CD4-positive, alpha-beta T cell (primary cell): ENCODE measurements at regions not wholly inside any gene's neighbourhood (a gene's known extent, or its start where the extent isn't known, plus 50 kb on each side); places are given as distances from the start of the nearest gene placed in this dataset.

ENCODE experiments used
- ATAC-seq: fragments of 200-7000 bp; cut with Tn5 transposase; one replicate; pipeline ENCODE4 v1.10.0; 2022; ENCODE audit warnings: mild to moderate bottlenecking; ENCODE audit not compliant: poor library complexity
- CTCF ChIA-PET: fragments of 350-600 bp; sonication (Branson Sonifier 250); formaldehyde crosslinking; loops from one replicate; lab custom pipeline; 2021; ENCODE audit warnings: antibody characterized with exemption, inconsistent platforms; lab: Charles Lee
- POLR2A ChIA-PET: fragments of 350-600 bp; sonication (Branson Sonifier 250); formaldehyde crosslinking; loops from one replicate; lab custom pipeline; 2021; ENCODE audit warnings: antibody characterized with exemption, inconsistent platforms; lab: Charles Lee
- DNase-seq, 14 experiments: peaks; one replicate each; pipeline ENCODE4 v3.0.0-alpha.2; 2013 to 2020; ENCODE audit warnings: mixed read lengths in 2 of 14
- H3K27ac ChIP-seq, 2 donors: one replicate each; pipeline versions ENCODE4 v1.5.1 to v1.7.0; 2013; ENCODE audit warnings: low read length in 2 of 2, low read depth in 1 of 2, mild to moderate bottlenecking in 1 of 2
- H3K27me3 ChIP-seq, 2 experiments: 1 replicate in 1 of 2; 2 replicates in 1 of 2; pipeline versions ENCODE4 v1.6.1 to v1.7.0; 2013; ENCODE audit warnings: low read length in 2 of 2, control low read depth in 1 of 2, mild to moderate bottlenecking in 1 of 2, moderate library complexity in 1 of 2; ENCODE audit not compliant: insufficient read depth in 2 of 2, control insufficient read depth in 1 of 2
- H3K36me3 ChIP-seq: one replicate; pipeline ENCODE4 v1.6.1; 2013; ENCODE audit warnings: low read length, control low read depth; ENCODE audit not compliant: insufficient read depth
- H3K4me1 ChIP-seq: one replicate; pipeline ENCODE4 v1.6.1; 2013; ENCODE audit warnings: low read length, control low read depth; ENCODE audit not compliant: insufficient read depth
- H3K4me3 ChIP-seq: one replicate; pipeline ENCODE4 v1.5.1; 2013; ENCODE audit warnings: mild to moderate bottlenecking, low read length, moderate library complexity
- H3K9me3 ChIP-seq, 2 experiments: 1 replicate in 1 of 2; 2 replicates in 1 of 2; pipeline versions ENCODE4 v1.6.1 to v1.7.0; 2013; ENCODE audit warnings: low read length in 2 of 2, mild to moderate bottlenecking in 2 of 2, control low read depth in 1 of 2, moderate library complexity in 1 of 2; ENCODE audit not compliant: control insufficient read depth in 1 of 2, insufficient read depth in 1 of 2
- H3K27ac Mint-ChIP-seq: one replicate; pipeline ENCODE4 v1.8.0; 2020; ENCODE audit warnings: mixed read lengths
- H3K27me3 Mint-ChIP-seq: one replicate; pipeline ENCODE4 v1.8.0; 2021; ENCODE audit warnings: mixed read lengths
- H3K36me3 Mint-ChIP-seq: one replicate; pipeline ENCODE4 v1.8.0; 2021; ENCODE audit warnings: low read depth, mixed read lengths
- H3K4me1 Mint-ChIP-seq: one replicate; pipeline ENCODE4 v1.8.0; 2021; ENCODE audit warnings: low read depth, mixed read lengths
- H3K4me3 Mint-ChIP-seq: one replicate; pipeline ENCODE4 v1.8.0; 2020; ENCODE audit warnings: mild to moderate bottlenecking, mixed read lengths
- H3K9me3 Mint-ChIP-seq: one replicate; pipeline ENCODE4 v1.8.0; 2020; ENCODE audit warnings: mixed read lengths
- CTCF ChIP-seq: fragments of 200-600 bp; IDR thresholded peaks from one replicate; pipeline ENCODE4 v1.8.0; 2022; ENCODE audit warnings: antibody characterized with exemption, mild to moderate bottlenecking
- intact Hi-C, 2 experiments: fragments of 100-400 bp; cut with DNase I in 1 of 2; cut with micrococcal nuclease in 1 of 2; formaldehyde crosslinking; loops; one replicate each; pipeline versions ENCODE4 v1.15.1 to v1.9.0; 2023 to 2025; cut with DNase I, micrococcal nuclease

GRCh38 chr7:120070201-120070600 lies 202.8 kb upstream of the KCND2 start:
- CTCF ChIA-PET: no interaction called here
- Mint-ChIP-seq H3K27me3 (no peaks in the 10 kb centered on the region), H3K4me1 (no peaks in the 10 kb centered on the region), H3K36me3 (no peaks in the 10 kb centered on the region), H3K27ac (no peak overlapping the region), H3K4me3 (no peak overlapping the region), H3K9me3 (peaks cover 15% of the 10 kb centered on the region)
- Histone ChIP-seq H3K9me3 (peaks cover 6 to 9% of the 10 kb centered on the region in 2 experiments), H3K27me3 (no peaks in the 10 kb centered on the region), H3K4me1 (no peaks in the 10 kb centered on the region), H3K36me3 (no peaks in the 10 kb centered on the region), H3K27ac (no peak overlapping the region), H3K4me3 (no peak overlapping the region)
- intact Hi-C loops: no loop called here
- DNase-seq (no peak), ATAC-seq (no peak)
- no peak for TF ChIP-seq CTCF
- POLR2A ChIA-PET: no interaction called here

- CTCF ChIA-PET: no interaction called here
- H3K4me3 Mint-ChIP-seq: no peak overlapping the region
- H3K36me3 ChIP-seq: no peaks in the 10 kb centered on the region
- ATAC-seq: no peak
- H3K9me3 Mint-ChIP-seq: peaks cover 9% of the 10 kb centered on the region
- POLR2A ChIA-PET: no interaction called here
- H3K36me3 Mint-ChIP-seq: no peaks in the 10 kb centered on the region
- H3K27ac ChIP-seq: no peak overlapping the region
- no peaks in the 10 kb centered on the region for H3K4me1 Mint-ChIP-seq
- H3K9me3 ChIP-seq: no peaks in the 10 kb centered on the region
- H3K4me1 ChIP-seq: no peaks in the 10 kb centered on the region
- DNase-seq: no peak
- H3K27ac Mint-ChIP-seq: no peak overlapping the region
- no peak overlapping the region for H3K4me3 ChIP-seq
- no peak for TF ChIP-seq CTCF
- H3K27me3 Mint-ChIP-seq: no peaks in the 10 kb centered on the region
- H3K27me3 ChIP-seq: no peaks in the 10 kb centered on the region
- intact Hi-C loops: no loop called here
Measured at GRCh38 chr7:120077777-120078176, 195.2 kb upstream of the KCND2 start.

- no peaks in the 10 kb centered on the region for H3K4me1 ChIP-seq
- peaks cover 0 to 5% of the 10 kb centered on the region in 2 experiments for H3K9me3 ChIP-seq
- H3K4me3 ChIP-seq: no peak overlapping the region
- H3K27ac ChIP-seq: no peak overlapping the region
- Mint-ChIP-seq H3K27me3 (no peaks in the 10 kb centered on the region), H3K36me3 (no peaks in the 10 kb centered on the region), H3K9me3 (peaks cover 6% of the 10 kb centered on the region), H3K4me1 (no peaks in the 10 kb centered on the region), H3K27ac (no peak overlapping the region), H3K4me3 (no peak overlapping the region)
- no peaks in the 10 kb centered on the region for H3K36me3 ChIP-seq
- no peak for DNase-seq
- POLR2A ChIA-PET: no interaction called here
- CTCF ChIA-PET: no interaction called here
- H3K27me3 ChIP-seq: no peaks in the 10 kb centered on the region
- intact Hi-C loops: no loop called here
- TF ChIP-seq CTCF: no peak
- ATAC-seq: no peak
Measured at GRCh38 chr7:120079022-120079421, 194.0 kb upstream of the KCND2 start.
